ENCODE measurements at regions not wholly inside any gene's neighbourhood (a gene's known extent, or its start where the extent isn't known, plus 50 kb on each side); places are given as distances from the start of the nearest gene placed in this dataset.

DNA sequence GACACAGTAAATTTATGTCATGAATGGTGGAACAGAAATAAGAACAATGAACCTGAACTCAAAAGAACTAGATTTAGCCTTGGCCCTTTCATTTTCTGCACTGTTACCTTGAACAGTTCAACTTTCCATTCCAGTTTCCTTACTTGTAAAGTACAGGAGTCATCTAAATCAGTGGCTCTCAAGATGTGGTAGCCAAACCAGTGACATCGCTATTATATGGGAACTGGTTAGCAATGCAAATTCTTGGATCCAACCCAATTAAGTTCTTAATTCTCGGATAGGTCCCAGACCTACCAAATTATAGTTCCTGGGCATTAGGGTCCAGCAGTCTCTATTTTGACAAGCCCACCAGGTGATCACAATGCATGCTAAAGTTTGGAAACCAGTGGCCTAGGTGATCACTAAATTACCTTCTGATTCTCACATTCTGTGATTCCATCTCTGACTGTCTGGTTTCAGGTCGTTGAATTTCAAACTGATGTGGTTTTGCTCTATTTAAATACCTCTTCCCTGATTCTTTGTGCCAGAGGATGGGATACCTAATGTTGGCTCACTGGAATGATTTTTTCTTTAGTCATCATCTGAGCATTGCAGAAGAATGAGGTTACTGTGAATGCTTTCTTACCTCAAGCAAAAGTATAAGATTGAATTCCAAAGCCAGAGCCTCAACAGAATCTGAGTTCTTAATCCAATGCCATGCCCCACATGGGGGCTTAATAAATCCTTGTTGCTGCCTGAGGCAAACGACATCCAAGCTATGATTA lies 253.8 kb downstream of the ENC1 start:
- DNase-seq (ENCODE audit: extremely low spot score) = no peak
- ChIA-PET POLR2A (no interaction called here), CTCF (no interaction called here)
- TF ChIP-seq, protein P1, sequence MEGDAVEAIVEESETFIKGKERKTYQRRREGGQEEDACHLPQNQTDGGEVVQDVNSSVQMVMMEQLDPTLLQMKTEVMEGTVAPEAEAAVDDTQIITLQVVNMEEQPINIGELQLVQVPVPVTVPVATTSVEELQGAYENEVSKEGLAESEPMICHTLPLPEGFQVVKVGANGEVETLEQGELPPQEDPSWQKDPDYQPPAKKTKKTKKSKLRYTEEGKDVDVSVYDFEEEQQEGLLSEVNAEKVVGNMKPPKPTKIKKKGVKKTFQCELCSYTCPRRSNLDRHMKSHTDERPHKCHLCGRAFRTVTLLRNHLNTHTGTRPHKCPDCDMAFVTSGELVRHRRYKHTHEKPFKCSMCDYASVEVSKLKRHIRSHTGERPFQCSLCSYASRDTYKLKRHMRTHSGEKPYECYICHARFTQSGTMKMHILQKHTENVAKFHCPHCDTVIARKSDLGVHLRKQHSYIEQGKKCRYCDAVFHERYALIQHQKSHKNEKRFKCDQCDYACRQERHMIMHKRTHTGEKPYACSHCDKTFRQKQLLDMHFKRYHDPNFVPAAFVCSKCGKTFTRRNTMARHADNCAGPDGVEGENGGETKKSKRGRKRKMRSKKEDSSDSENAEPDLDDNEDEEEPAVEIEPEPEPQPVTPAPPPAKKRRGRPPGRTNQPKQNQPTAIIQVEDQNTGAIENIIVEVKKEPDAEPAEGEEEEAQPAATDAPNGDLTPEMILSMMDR (IDR thresholded peaks at IDR 0.05; ENCODE audit: control extremely low read depth, extremely low read depth, low read depth, missing control alignments) = no peak

DNA sequence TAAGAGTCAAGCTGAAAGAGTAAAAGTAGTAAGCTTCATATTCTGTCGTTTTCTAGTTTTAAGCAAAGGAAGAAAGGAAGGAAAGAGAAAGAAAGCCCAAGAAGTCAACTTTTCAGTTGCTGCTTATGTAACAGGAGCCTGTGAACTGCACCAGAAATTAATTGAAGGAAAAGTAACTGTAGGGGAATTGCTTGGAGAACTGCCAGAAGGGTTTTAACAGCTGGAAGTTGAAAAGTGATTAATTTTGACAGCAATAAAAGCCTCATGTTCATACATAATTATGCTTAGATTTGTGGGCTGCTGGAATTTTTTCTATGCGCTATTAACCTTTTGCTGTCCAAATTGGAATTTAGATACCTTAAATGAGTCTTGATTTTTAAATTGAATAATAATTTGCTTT lies 255.7 kb downstream of the ENC1 start:
- TF ChIP-seq, protein P1 (IDR thresholded peaks at IDR 0.05; ENCODE audit: control extremely low read depth, extremely low read depth, low read depth, missing control alignments) = no peak
- ChIA-PET CTCF (no interaction called here), POLR2A (no interaction called here)
- no peak for DNase-seq (ENCODE audit: extremely low spot score)

DNA sequence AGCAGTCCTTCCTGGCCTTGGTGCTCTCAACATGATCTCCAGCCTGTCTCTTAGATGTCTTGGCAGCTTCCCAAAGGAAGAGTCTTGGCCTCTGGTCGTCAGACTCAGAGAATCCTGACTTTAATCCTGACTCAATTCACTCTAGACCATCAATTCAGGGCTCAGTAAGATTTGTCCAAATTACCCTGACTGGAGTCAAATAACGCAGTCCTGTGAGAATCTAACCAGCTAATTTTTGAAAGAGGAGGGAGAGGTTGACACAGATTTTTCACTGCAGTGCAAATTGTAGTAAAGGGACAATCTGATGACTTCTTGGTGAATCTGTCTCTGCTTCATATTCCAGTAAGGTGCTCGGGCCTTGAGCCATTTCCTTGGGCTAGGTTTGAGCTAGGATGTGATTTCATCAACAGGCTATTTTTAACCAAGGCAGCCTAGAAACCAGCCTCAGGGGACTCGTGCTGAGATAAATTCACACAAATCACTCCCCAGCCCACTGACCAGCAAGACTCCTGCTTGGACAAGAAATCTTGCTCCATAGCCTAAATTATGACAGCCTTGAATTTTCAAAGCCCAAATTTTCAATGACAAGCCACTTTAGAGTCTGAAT lies 257.4 kb downstream of the ENC1 start:
- ChIA-PET POLR2A (no interaction called here), CTCF (no interaction called here)
- no peak for DNase-seq (ENCODE audit: extremely low spot score)
- TF ChIP-seq, protein P1 (IDR thresholded peaks at IDR 0.05; ENCODE audit: control extremely low read depth, extremely low read depth, low read depth, missing control alignments) = no peak

DNA sequence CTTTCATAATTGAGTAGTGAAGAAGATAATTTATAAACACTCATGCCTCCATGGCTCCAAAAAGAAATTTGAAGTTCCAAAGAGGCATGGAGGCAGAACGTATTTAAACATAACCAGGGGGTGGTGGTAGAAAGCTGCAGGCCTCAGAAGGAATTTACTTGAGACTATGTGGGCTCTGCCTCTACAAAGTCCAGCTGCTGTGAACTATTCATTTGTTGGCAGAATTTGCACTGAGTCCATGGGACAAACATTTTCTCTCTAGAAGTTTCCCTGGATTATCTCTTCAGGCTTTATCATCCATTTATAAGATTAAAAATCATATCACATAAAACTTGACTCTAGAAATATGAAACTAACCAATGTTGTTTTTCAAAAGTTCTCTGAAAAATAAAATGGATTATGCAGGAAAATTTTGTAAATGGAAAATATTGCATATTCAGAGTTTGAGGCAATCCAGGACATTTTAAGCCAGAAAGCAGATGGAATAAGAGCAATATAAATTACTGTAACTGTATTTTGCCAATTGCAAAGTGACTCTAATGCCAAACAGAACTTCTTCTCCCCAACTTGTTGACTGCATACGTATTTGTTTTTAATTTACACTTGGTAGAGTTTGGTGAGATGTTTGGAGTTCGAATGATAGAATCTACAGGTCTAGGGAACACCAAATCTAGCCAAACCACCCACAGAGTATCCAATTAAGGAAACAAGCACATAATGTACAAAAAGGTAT lies 258.2 kb downstream of the ENC1 start:
- POLR2A ChIA-PET = no interaction called here
- TF ChIP-seq, protein P1 (IDR thresholded peaks at IDR 0.05; ENCODE audit: control extremely low read depth, extremely low read depth, low read depth, missing control alignments) = no peak
- DNase-seq (ENCODE audit: extremely low spot score) = no peak
- CTCF ChIA-PET = interaction anchor here (1.3 kb wide), 1 partner anchor 45 kb away, joined by 3 read pairs; no protein-coding TSS in a partner anchor

DNA sequence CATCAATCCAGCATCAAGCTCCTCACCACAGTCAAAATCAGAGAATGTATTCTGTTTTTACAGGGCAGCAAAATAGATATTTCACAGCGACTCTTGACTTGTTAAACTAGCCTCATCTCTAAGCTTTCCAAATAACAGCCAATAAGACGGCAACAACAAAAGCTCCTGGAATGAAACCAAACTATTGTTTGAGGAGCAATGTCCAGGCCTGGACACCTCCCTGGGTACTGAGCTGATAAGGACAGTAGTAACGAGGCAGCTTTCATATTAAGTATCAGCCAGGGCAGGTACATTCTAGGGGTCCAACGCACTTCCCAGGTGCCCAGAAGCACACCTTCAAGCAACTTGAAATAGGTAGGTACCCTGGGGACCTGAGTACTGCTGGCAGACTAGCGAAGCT lies 260.3 kb downstream of the ENC1 start:
- ChIA-PET POLR2A (no interaction called here), CTCF (interaction anchor here (0.9 kb wide), 1 partner anchor 13 kb away, joined by 3 read pairs; no protein-coding TSS in a partner anchor)
- DNase-seq (ENCODE audit: extremely low spot score) = no peak
- TF ChIP-seq, protein P1 (IDR thresholded peaks at IDR 0.05; ENCODE audit: control extremely low read depth, extremely low read depth, low read depth, missing control alignments) = no peak

DNA sequence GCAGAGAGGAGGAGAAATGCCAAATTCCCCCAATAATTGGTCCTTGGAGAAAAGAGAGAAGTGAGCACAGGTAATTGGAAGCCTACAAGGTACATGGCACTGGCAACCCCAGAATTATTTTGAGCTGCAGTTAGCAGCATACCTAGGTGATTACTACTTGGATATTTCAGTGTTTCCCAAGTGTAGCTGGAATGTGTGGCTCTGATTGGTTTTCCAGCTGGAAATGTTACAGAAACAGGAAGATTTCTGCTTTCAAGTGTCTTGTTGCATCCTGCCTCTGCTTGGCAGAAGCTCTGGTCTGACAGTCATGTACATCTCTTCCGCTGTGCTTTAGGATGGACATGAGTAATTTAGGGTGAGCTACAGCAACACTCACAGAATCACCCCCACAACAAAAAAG lies 262.1 kb downstream of the ENC1 start:
- POLR2A ChIA-PET = no interaction called here
- DNase-seq (ENCODE audit: extremely low spot score) = no peak
- TF ChIP-seq, protein P1 (IDR thresholded peaks at IDR 0.05; ENCODE audit: control extremely low read depth, extremely low read depth, low read depth, missing control alignments) = no peak
- CTCF ChIA-PET = no interaction called here

Measured in GM10248 (cell line).